ENCODE measurements at regions not wholly inside any gene's neighbourhood (a gene's known extent, or its start where the extent isn't known, plus 50 kb on each side); places are given as distances from the start of the nearest gene placed in this dataset.
"Not testable (repeated sequence)": the region's sequence is repeated elsewhere in the genome, so short reads cannot be mapped to it uniquely, and the experiment has no call there.

- DNase-seq: no peak
These were observed 279.8 kb upstream of the MAGEB18 start for GRCh38 chrX:25858273-25858880.

- DNase-seq: no peak
These were observed 277.8 kb upstream of the MAGEB18 start for GRCh38 chrX:25860322-25860721.

- DNase-seq: no peak
These were observed 268.4 kb upstream of the MAGEB18 start for GRCh38 chrX:25869761-25870160.

GRCh38 chrX:25872786-25873185 lies 265.4 kb upstream of the MAGEB18 start:
- DNase-seq: no peak

GRCh38 chrX:25873196-25873595 lies 264.9 kb upstream of the MAGEB18 start:
- DNase-seq: peak in 1 of 3 experiments; percentile 28

- no peak for DNase-seq
These were observed 259.3 kb upstream of the MAGEB18 start for GRCh38 chrX:25878806-25879205.

GRCh38 chrX:25882503-25882902 lies 255.6 kb upstream of the MAGEB18 start:
- not testable (repeated sequence) for DNase-seq

GRCh38 chrX:25897758-25898157 lies 240.4 kb upstream of the MAGEB18 start:
- no peak for DNase-seq

- not testable (repeated sequence) for DNase-seq
These were observed 232.4 kb upstream of the MAGEB18 start for GRCh38 chrX:25905728-25906127.

- no peak for DNase-seq
These were observed 212.2 kb upstream of the MAGEB18 start for GRCh38 chrX:25925946-25926345.

GRCh38 chrX:25928316-25928715 lies 209.8 kb upstream of the MAGEB18 start:
- no peak for DNase-seq

- DNase-seq: no peak
These were observed 197.1 kb upstream of the MAGEB18 start for GRCh38 chrX:25941087-25941486.

GRCh38 chrX:25941559-25942250 lies 196.4 kb upstream of the MAGEB18 start:
- peak in 1 of 3 experiments; percentile 17 for DNase-seq

GRCh38 chrX:25968920-25969319 lies 169.2 kb upstream of the MAGEB18 start:
- DNase-seq: peak in 2 of 3 experiments; percentile 34 to 62

- no peak for DNase-seq
These were observed 161.3 kb upstream of the MAGEB18 start for GRCh38 chrX:25976683-25977310.

- no peak for DNase-seq
These were observed 139.5 kb upstream of the MAGEB18 start for GRCh38 chrX:25998687-25999086.

- no peak for DNase-seq
These were observed 130.7 kb upstream of the MAGEB18 start for GRCh38 chrX:26007462-26007861.

- no peak for DNase-seq
These were observed 130.1 kb upstream of the MAGEB18 start for GRCh38 chrX:26008042-26008441.

GRCh38 chrX:26008691-26009090 lies 129.5 kb upstream of the MAGEB18 start:
- DNase-seq: no peak

- DNase-seq: no peak
These were observed 118.8 kb upstream of the MAGEB18 start for GRCh38 chrX:26019386-26019785.

- no peak for DNase-seq
These were observed 112.0 kb upstream of the MAGEB18 start for GRCh38 chrX:26026179-26026578.

GRCh38 chrX:26032111-26032912 lies 105.8 kb upstream of the MAGEB18 start:
- no peak for DNase-seq

- DNase-seq: no peak
These were observed 100.8 kb upstream of the MAGEB18 start for GRCh38 chrX:26037367-26037766.
